ENCODE measurements at regions not wholly inside any gene's neighbourhood (a gene's known extent, or its start where the extent isn't known, plus 50 kb on each side); places are given as distances from the start of the nearest gene placed in this dataset.

GRCh38 chr6:10303608-10304506 lies 111.0 kb downstream of the TFAP2A start:
- DNase-seq: no peak

- no peak for DNase-seq
Observed at GRCh38 chr6:10302566-10303235, 112.2 kb downstream of the TFAP2A start.

GRCh38 chr6:10300071-10300470 lies 114.8 kb downstream of the TFAP2A start:
- DNase-seq: no peak

- DNase-seq: no peak
Observed at GRCh38 chr6:10297832-10298231, 117.0 kb downstream of the TFAP2A start.

GRCh38 chr6:10278746-10279145 lies 136.1 kb downstream of the TFAP2A start:
- DNase-seq: no peak

- no peak for DNase-seq
Observed at GRCh38 chr6:10276660-10277287, 138.1 kb downstream of the TFAP2A start.

GRCh38 chr6:10276106-10276505 lies 138.8 kb downstream of the TFAP2A start:
- DNase-seq: no peak

- no peak for DNase-seq
Observed at GRCh38 chr6:10272591-10272990, 142.3 kb downstream of the TFAP2A start.

GRCh38 chr6:10271982-10272381 lies 142.9 kb downstream of the TFAP2A start:
- DNase-seq: no peak

- no peak for DNase-seq
Observed at GRCh38 chr6:10269814-10270472, 144.9 kb downstream of the TFAP2A start.

GRCh38 chr6:10268611-10269310 lies 146.1 kb downstream of the TFAP2A start:
- DNase-seq: no peak

GRCh38 chr6:10268111-10268510 lies 146.8 kb downstream of the TFAP2A start:
- DNase-seq: no peak

- DNase-seq: no peak
Observed at GRCh38 chr6:10266462-10266861, 148.4 kb downstream of the TFAP2A start.

GRCh38 chr6:10266061-10266460 lies 148.8 kb downstream of the TFAP2A start:
- no peak for DNase-seq

- no peak for DNase-seq
Observed at GRCh38 chr6:10262505-10262904, 152.4 kb downstream of the TFAP2A start.

- DNase-seq: no peak
Observed at GRCh38 chr6:10259671-10260070, 155.2 kb downstream of the TFAP2A start.

- no peak for DNase-seq
Observed at GRCh38 chr6:10258341-10258740, 156.5 kb downstream of the TFAP2A start.

GRCh38 chr6:10256113-10256690 lies 158.7 kb downstream of the TFAP2A start:
- no peak for DNase-seq

GRCh38 chr6:10250655-10251220 lies 164.1 kb downstream of the TFAP2A start:
- DNase-seq: no peak

- DNase-seq: no peak
Observed at GRCh38 chr6:10248378-10248843, 166.5 kb downstream of the TFAP2A start.

- DNase-seq: no peak
Observed at GRCh38 chr6:10237298-10238038, 177.4 kb downstream of the TFAP2A start.
